ENCODE measurements at regions not wholly inside any gene's neighbourhood (a gene's known extent, or its start where the extent isn't known, plus 50 kb on each side); places are given as distances from the start of the nearest gene placed in this dataset.

DNA sequence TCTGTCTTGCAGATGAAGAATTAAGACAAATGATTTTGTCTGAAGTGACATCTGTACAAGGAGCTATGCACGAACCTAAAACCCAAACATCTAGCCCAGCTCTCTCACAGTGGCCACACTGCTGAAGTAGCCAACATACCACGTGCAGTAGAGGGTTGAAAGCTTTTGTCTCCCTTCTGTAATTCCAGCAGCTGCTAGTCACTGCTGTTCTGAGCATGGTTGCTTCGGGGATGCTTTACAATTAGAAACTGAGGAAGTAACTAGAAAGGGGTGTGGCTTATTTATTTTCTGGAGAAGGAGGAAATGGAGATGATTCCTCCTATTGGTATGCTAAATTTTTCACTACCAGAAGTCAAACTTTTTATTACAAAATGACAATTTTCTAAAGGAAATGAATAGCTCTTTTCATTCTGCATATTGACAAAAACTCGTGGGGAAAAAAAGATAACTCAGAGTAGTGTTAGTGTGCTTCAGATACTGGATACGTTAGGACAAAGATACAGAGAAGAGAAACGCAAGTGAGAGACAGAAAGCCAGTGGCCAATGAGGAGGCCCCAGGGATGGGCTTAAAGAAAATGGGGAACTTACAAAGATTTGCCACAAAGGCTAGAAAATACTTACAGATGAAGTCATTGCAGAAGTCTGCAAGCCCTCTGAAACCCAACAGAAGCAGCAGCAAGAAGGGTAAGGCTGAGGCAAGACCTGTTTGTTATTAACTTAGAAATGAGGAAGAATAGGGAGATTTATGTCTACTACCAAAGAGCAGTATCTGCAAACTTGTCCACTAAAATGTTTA, 192.7 kb upstream of the MIR17HG start:
- Histone ChIP-seq H3K27me3 (ENCODE audit: control insufficient read depth, insufficient read depth, low read length) (no peaks in the 10 kb centered on the region), H3K4me3 (ENCODE audit: low read depth, low read length) (no peak overlapping the region), H2AFZ (no peak overlapping the region), H3K9me3 (ENCODE audit: control insufficient read depth, low read length) (no peaks in the 10 kb centered on the region), H3K79me2 (no peaks in the 10 kb centered on the region), H3K4me2 (ENCODE audit: low read length) (no peak overlapping the region), H3K27ac (no peak overlapping the region), H3K9ac (no peak overlapping the region), H3K4me1 (no peaks in the 10 kb centered on the region), H3K36me3 (ENCODE audit: control insufficient read depth, insufficient read depth, low read length) (no peaks in the 10 kb centered on the region)
- no peak for TF ChIP-seq CTCF (IDR thresholded peaks at IDR 0.05)

DNA sequence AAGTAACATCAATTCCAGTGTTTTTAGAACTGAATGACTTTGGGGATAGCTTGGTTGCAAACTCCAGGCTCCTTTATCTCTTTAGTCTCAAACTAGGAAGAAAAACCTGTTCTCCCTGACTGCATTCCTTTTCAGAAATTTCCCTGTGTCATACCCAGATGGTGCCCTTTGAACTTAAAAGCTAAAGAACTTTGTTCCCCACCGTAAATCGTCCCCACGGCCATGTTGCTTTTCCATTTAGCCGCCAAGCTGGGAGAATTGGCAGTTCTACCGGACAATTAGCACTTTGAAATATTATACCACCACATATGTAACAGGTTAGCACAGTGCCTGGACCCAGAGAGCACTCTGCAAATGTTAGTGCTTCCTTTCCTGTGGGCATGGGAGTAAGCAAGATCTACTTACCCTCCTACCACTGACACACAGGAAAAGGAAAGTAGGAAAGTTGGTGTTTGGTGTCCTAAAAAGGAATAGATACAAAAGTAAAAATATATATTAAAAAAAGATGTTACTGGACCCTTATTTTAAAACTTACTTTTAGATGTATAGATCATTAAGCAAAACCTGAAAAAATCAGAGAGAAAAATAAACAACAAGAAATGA, 191.9 kb upstream of the MIR17HG start:
- Histone ChIP-seq H3K9ac (no peak overlapping the region), H3K4me3 (ENCODE audit: low read depth, low read length) (no peak overlapping the region), H3K36me3 (ENCODE audit: control insufficient read depth, insufficient read depth, low read length) (no peaks in the 10 kb centered on the region), H3K4me1 (no peaks in the 10 kb centered on the region), H3K4me2 (ENCODE audit: low read length) (no peak overlapping the region), H3K79me2 (no peaks in the 10 kb centered on the region), H3K9me3 (ENCODE audit: control insufficient read depth, low read length) (no peaks in the 10 kb centered on the region), H3K27me3 (ENCODE audit: control insufficient read depth, insufficient read depth, low read length) (no peaks in the 10 kb centered on the region), H3K27ac (no peak overlapping the region), H2AFZ (no peak overlapping the region)
- no peak for TF ChIP-seq CTCF (IDR thresholded peaks at IDR 0.05)

GRCh38 chr13:91157273-91158016, 190.0 kb upstream of the MIR17HG start:
- no peaks in the 10 kb centered on the region for H3K27me3 ChIP-seq (ENCODE audit: control insufficient read depth, insufficient read depth, low read length)
- no peak for TF ChIP-seq CTCF (IDR thresholded peaks at IDR 0.05)
- H3K79me2 ChIP-seq: no peaks in the 10 kb centered on the region
- H2AFZ ChIP-seq: no peak overlapping the region
- H3K4me1 ChIP-seq: no peaks in the 10 kb centered on the region
- no peaks in the 10 kb centered on the region for H3K36me3 ChIP-seq (ENCODE audit: control insufficient read depth, insufficient read depth, low read length)
- no peak overlapping the region for H3K4me3 ChIP-seq (ENCODE audit: low read depth, low read length)
- no peak overlapping the region for H3K4me2 ChIP-seq (ENCODE audit: low read length)
- no peaks in the 10 kb centered on the region for H3K9me3 ChIP-seq (ENCODE audit: control insufficient read depth, low read length)
- no peak overlapping the region for H3K27ac ChIP-seq
- H3K9ac ChIP-seq: no peak overlapping the region

DNA sequence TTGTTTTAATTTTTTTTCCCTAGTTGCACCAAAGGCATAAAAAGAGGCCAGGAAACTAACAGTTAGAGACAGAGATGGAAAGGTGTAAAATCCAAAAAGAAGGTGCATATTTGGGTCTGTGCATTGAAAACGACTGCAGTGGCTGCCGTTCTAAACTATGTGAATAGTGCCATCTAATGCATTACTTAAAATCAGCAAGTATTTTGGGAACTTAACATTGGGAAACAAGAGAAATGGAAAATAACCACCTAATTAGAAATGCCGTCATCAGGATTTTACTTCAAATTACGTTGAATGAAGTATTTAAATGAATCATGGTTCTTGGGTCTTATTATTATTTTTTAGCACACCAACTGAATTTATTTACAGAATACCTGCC, 189.5 kb upstream of the MIR17HG start:
- H2AFZ ChIP-seq: no peak overlapping the region

More for the DNA sequence above, 189.5 kb upstream of the MIR17HG start:
- Histone ChIP-seq H3K27ac (no peak overlapping the region), H3K4me3 (ENCODE audit: low read depth, low read length) (no peak overlapping the region), H3K4me2 (ENCODE audit: low read length) (no peak overlapping the region), H3K36me3 (ENCODE audit: control insufficient read depth, insufficient read depth, low read length) (no peaks in the 10 kb centered on the region), H3K79me2 (no peaks in the 10 kb centered on the region), H3K9me3 (ENCODE audit: control insufficient read depth, low read length) (no peaks in the 10 kb centered on the region), H3K4me1 (no peaks in the 10 kb centered on the region), H3K9ac (no peak overlapping the region), H3K27me3 (ENCODE audit: control insufficient read depth, insufficient read depth, low read length) (no peaks in the 10 kb centered on the region)
- no peak for TF ChIP-seq CTCF (IDR thresholded peaks at IDR 0.05)

All from parathyroid adenoma (tissue), 2 donors.